ENCODE measurements at regions not wholly inside any gene's neighbourhood (a gene's known extent, or its start where the extent isn't known, plus 50 kb on each side); places are given as distances from the start of the nearest gene placed in this dataset.

DNA sequence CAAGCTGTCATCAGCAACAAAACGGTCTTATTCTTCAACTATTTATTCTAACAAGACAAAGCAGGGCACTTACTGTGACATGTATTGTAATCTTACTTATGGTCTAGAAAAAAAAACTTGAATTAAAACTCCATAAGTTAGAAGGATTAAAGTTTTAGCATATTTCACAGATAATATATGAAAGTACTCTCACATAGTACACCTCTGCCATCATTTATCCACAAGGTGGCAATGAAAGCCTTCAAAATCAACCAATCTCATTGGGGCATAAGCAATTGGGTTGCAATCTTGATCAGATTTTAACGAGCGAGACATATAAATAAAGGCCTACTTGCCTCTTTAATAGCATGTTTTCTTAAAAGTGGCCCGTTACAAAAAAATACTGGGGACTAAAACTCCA lies 1382.9 kb downstream of the FAM133A start:
- TF ChIP-seq, protein P1, sequence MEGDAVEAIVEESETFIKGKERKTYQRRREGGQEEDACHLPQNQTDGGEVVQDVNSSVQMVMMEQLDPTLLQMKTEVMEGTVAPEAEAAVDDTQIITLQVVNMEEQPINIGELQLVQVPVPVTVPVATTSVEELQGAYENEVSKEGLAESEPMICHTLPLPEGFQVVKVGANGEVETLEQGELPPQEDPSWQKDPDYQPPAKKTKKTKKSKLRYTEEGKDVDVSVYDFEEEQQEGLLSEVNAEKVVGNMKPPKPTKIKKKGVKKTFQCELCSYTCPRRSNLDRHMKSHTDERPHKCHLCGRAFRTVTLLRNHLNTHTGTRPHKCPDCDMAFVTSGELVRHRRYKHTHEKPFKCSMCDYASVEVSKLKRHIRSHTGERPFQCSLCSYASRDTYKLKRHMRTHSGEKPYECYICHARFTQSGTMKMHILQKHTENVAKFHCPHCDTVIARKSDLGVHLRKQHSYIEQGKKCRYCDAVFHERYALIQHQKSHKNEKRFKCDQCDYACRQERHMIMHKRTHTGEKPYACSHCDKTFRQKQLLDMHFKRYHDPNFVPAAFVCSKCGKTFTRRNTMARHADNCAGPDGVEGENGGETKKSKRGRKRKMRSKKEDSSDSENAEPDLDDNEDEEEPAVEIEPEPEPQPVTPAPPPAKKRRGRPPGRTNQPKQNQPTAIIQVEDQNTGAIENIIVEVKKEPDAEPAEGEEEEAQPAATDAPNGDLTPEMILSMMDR (IDR thresholded peaks at IDR 0.05) = no peak
- TF ChIP-seq POLR2A (IDR thresholded peaks at IDR 0.05) = no peak

Data from gastroesophageal sphincter (tissue), 3 donors.